ENCODE measurements at regions not wholly inside any gene's neighbourhood (a gene's known extent, or its start where the extent isn't known, plus 50 kb on each side); places are given as distances from the start of the nearest gene placed in this dataset.

DNA sequence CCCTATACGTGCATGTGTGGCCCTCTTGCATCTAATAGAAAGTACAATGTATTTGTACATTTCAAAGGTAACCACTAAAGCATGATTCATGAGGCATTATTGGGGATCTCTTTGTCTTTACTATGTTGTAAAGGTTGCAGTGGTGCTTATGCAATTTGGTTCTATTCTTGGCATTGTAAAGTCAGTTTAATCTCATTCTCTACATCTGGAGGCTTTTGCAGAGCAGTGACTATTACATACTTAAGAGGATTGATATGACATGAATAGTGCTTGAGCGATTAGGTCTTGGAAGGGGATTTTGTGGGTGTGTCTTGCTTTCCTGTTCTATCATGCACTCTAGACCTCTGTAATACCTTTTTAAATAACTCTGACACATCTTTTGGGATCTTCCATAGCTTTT, 610.0 kb downstream of the EFNB2 start:
- TF ChIP-seq TAF1 (IDR thresholded peaks at IDR 0.05; ENCODE audit: low read depth) (no peak), CEBPB (IDR thresholded peaks at IDR 0.05) (no peak), TEAD4 (IDR thresholded peaks at IDR 0.05) (no peak), TCF12 (IDR thresholded peaks at IDR 0.05; ENCODE audit: low read depth) (no peak), EP300 (IDR thresholded peaks at IDR 0.05; ENCODE audit: borderline replicate concordance) (no peak), NFIC (IDR thresholded peaks at IDR 0.05) (no peak), RAD21 (IDR thresholded peaks at IDR 0.05; ENCODE audit: low read depth) (no peak)
- TF ChIP-seq, protein P1, sequence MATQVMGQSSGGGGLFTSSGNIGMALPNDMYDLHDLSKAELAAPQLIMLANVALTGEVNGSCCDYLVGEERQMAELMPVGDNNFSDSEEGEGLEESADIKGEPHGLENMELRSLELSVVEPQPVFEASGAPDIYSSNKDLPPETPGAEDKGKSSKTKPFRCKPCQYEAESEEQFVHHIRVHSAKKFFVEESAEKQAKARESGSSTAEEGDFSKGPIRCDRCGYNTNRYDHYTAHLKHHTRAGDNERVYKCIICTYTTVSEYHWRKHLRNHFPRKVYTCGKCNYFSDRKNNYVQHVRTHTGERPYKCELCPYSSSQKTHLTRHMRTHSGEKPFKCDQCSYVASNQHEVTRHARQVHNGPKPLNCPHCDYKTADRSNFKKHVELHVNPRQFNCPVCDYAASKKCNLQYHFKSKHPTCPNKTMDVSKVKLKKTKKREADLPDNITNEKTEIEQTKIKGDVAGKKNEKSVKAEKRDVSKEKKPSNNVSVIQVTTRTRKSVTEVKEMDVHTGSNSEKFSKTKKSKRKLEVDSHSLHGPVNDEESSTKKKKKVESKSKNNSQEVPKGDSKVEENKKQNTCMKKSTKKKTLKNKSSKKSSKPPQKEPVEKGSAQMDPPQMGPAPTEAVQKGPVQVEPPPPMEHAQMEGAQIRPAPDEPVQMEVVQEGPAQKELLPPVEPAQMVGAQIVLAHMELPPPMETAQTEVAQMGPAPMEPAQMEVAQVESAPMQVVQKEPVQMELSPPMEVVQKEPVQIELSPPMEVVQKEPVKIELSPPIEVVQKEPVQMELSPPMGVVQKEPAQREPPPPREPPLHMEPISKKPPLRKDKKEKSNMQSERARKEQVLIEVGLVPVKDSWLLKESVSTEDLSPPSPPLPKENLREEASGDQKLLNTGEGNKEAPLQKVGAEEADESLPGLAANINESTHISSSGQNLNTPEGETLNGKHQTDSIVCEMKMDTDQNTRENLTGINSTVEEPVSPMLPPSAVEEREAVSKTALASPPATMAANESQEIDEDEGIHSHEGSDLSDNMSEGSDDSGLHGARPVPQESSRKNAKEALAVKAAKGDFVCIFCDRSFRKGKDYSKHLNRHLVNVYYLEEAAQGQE (IDR thresholded peaks at IDR 0.05; ENCODE audit: low read depth): no peak
